HS-27A (cell line): ENCODE measurements at regions not wholly inside any gene's neighbourhood (a gene's known extent, or its start where the extent isn't known, plus 50 kb on each side); places are given as distances from the start of the nearest gene placed in this dataset.
"Not testable (repeated sequence)": the region's sequence is repeated elsewhere in the genome, so short reads cannot be mapped to it uniquely, and the experiment has no call there.

Experiments
- DNase-seq: peaks from one replicate; pipeline ENCODE4 v3.0.0-alpha.2; 2012; ENCODE audit warnings: low read depth, missing footprints

DNA sequence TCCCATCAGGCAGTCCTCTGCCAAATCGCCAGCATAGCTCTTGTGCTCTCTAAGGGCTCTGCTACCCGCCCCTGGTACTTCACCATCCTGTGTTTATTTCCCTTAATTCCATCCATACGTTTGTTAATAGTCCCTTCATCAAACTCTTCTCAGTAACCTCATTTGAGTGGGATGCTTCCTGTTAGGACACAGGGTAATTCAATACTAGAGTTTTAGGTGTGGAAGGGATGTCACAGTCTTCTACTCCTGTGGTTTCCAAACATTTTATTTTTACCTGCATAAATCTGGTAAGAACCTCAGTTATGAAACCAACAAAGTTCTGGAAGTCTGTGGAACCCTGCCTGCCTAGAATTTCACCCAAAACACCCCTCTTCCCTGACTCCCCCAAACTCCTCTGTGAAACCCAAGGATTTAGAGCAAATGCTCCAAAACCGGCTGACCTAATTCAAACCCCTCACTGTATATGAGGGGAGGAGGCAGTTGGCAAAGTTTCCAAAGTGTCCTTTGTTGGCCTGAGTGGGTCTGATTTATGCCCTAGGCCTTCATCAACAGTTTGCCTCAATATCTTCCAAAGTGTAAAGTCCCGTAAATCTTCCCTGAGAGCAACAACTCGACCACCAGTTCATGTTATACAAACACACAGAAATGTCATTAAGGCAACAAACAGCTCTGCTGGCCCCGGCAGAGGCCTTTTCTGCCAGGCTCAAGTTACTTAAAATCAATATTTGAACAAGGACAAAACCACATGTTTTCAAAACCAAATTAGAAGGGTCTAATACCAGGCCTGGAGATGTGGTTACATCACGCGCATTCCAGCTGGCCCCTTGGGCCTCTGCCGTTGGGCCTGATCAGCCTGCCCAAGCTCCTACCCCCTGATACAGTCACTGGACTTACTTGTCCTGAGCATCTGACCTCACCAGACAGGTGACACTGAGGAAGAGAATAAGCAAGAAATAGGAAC, 82.4 kb upstream of the FGGY start:
- peak; percentile 11 for DNase-seq

DNA sequence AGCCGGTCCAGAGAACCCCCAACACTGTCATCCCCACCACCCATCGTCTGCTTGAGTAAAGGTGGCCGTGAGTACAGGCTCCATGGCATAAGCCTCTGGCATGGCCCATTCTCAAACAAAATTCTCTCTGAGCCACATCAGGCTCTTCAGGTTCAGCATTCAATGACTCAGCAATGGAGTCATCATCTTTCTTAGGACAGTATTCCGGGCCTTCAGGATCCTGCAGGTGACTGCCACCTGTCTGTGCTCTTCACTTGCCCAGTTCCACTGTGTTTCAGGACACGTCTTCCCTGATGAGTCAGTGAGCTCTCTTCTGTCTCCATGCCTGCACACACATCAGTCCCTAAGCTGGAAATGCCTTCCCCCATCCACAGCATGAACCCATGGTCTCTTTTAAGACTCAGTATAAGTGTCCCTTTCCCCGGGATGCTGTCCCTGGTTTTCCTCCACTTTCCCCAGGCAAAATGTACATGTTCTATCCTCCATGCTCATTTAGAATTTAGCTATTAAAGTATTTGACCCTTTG, 81.1 kb upstream of the FGGY start:
- no peak for DNase-seq

DNA sequence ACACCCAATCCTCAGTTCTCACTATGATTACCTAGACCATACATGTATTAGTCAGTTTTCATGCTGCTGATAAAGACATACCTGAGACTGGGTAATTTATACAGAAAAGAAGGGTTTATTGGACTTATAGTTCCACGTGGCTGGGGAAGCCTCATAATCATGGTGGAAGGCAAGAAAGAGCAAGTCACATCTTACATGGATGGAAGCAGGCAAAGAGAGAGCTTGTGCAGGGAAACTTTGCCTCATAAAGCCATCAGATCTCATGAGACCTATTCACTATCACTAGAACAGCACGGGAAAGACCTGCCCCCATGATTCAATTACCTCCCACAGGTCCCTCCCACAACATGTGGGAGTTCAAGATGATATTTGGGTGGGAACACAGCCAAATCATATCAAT, 79.5 kb upstream of the FGGY start:
- not testable (repeated sequence) for DNase-seq

DNA sequence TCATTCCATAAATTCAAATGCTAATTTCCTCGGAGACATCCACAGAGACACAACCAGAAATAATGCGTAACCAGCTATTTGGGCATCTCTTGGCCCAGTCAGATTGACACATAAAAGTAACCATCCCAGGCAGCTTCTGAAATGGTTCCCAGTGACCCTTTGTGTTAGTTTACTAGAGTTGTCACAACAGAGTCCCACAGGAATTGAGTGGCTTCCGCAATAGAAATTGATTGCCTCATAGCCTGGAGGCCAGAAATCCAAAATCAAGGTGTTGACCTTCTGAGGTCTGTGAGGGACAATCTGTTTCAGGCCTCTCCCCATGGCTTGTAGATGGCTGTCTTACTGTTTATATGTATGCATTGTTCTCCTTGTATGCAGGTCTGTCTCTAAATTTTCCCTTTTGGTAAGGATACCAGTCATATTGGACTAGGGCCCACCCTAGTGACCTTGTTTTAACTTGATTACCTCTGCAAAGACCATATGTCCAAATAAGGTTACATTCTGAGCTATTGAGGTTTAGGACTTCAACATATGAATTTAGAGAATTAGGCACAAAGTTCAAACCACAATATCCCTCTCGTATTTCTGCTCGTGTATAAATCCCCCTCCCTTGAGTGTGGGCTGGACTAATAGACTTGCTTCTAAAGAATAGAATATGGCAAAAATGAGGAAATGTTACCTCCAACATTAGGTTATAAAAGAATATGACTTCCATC, 78.2 kb upstream of the FGGY start:
- peak; percentile 9 for DNase-seq

DNA sequence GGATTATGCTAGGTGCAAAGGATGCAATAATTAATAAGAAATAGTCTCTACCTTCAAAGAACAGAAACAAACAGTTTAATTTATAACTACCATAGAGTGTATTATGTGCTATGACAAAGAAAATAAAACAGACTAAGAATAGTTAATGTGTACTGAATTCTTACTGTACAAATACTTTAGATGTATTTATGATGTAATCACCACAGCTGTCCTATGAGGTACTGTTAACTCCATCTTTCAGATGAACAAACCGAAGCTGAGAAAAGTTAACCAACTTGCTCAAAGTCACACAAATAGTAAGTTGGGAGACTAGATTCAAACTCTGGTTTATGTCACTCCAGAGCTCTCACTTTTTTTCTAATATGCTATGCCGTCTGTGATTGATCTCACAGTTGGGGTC, 77.0 kb upstream of the FGGY start:
- DNase-seq, result no peak

DNA sequence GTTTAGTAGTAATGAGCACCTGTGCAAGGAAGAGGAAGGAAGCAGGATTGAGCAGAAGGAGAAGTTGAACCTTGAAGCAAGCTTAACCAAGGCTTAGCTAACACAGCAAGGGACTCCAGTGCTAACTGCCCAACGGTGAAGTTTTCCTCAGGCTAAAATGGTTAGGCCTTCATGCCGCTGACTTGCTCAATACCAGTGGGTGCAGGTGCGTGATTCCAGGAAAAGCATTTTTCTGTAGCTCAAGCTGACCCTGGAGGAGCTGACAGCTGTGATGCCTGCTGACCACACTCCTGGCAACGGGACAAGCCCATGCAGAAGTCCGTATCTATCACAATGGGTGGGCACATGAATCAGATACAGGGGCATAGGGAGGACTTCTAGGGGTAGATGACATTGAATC, 76.5 kb upstream of the FGGY start:
- no peak for DNase-seq

DNA sequence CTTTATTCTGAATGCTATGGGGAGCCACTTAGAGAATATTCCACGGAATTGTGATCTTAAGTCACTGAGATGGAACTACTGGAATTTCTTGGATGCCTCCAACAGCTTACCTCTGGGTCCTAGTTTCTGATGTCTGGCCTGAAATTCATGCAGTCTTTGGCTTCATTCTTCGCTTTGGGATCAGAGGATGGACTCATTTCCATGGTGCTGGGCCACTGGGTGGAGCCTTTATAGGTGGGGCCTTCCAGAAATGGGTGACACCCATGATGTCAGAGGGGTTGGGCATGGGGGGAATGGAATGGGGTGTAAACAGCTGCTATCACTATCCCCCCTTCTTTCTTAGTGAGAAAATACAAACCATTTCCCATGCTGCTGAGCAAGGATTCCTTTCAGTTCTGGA, 73.7 kb upstream of the FGGY start:
- no peak for DNase-seq

DNA sequence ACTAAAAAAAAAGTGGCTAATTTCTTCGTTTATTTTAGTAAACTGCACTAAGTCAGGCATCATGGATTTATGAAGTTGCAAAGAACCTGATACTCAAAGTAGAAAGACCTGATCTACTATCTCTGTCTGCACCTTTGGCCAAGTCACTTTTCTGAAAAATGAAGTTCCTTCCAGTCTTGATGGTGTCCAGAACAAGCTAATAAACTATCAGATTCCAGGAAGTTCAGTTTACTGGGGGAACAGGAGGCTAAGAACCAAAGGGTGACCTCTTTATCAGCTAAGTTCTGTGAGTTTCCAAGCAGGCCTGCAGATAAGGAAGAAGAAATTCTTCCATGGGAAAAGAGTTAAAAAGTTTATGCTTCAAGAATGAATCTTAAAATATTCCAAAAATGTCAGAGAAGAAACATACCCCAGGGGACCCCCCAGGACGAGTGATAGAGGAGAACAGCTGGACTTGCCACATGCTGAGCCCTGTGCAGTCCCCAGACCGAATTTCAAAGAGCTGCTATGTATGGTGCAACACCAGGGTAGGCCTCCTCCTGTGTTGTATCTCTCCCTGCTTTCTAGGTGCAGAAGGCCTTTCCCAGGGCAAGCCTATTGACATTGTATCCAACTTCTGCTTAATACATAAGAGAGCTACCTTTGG, 72.8 kb upstream of the FGGY start:
- DNase-seq, result no peak

DNA sequence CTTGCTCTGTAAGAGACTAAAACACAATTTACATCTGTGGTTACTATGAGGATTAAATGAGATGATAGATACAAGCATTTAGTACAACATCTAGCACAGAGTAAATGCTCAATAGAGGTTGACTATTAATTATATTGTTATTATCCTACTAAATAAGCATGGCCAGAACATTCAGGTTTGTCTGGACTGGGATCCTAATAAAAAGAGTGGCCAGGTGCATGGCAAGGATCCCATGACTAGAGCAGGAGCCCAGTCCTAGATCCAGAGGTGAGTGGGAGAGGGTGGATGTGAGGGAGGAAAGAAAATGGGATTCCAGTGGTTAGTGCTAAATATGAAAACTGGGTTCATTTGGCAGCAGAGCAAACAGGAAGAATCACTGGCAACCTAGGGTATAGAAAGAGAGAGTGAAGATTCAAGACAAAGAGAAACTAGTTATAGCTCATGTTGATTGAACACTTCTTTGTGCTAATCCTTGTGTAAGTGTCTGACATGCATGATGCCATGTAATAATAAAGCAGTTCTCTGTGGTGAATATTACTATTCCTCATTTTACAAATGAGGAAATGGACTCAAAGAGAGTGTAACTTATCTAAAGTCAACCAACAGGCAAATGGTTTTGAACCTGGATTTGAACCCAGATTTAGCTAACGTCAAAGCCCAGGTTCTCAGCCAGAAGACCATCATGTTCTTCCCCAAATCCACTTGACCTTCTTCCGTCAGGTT, 71.1 kb upstream of the FGGY start:
- DNase-seq, result no peak

DNA sequence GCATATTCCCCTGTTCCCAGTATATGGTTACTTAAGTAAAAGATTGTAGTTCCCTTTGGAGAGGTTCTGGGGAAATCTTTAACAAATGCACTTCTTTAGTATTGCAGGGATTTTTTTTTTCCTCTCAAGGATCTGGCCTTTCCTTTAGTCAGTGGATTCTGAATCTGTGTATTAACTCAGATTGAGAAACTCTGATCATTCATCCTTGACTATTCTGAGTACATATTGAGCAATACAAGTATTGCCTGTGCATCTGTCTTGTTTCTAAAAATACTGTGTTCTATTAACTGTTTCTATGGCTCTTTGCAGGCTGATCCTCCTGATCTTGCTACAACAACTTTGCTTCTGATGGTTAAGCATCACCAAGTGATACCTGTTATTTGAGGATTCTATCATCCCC, 67.8 kb upstream of the FGGY start:
- no peak for DNase-seq

DNA sequence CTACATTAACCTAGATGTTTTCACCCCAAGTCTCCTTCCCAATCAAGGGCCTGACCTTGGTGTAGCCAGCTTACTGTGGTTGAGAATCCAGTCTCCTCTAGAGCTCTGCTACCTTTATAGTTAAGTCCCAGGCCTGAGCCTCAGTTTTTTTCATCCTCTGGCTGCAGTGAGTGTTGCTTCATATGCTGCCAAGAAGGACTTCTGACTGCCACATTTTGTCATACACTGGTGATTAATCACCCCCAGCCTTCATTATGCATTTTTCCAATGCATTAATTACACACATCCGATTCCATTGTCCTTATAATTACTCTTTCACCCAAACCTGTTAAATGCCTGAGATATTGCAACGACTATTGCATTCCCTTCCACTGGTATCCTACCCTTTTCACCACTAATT, 66.3 kb upstream of the FGGY start:
- no peak for DNase-seq

DNA sequence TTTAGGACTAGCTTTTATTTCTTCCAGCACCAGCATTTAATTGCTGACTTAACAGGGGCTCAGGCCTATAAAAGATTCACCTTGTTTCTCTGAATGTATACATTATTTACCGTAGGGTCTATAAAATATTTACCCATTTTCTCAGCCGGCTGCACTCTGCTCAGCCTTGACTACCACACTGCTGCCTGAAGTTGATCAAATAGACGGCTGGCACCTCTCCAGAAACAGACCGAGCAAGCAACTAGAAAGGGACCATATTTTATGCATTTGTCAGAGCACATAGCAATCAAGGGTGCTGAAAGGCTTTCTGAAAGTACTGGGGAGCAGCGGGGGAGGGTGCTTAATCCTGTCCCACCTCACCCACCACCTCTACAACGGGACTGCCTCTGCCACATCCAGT, 64.7 kb upstream of the FGGY start:
- no peak for DNase-seq

DNA sequence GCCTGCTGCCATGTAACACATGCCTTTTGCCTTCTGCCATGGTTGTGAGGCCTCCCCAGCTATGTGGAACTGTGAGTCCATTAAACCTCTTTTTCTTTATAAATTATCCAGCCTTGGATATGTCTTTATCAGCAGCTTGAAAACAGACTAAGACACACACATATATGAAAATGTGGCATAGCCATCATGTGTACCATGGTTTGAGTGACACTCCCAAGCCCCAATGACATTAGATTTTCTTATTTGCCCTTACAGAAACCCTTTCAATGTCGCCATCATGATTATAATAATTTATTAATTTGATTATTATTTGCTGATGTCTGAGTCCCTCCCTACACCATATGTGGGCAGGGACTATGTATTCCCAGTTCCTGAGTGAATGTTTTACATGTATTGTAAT, 63.5 kb upstream of the FGGY start:
- no peak for DNase-seq

DNA sequence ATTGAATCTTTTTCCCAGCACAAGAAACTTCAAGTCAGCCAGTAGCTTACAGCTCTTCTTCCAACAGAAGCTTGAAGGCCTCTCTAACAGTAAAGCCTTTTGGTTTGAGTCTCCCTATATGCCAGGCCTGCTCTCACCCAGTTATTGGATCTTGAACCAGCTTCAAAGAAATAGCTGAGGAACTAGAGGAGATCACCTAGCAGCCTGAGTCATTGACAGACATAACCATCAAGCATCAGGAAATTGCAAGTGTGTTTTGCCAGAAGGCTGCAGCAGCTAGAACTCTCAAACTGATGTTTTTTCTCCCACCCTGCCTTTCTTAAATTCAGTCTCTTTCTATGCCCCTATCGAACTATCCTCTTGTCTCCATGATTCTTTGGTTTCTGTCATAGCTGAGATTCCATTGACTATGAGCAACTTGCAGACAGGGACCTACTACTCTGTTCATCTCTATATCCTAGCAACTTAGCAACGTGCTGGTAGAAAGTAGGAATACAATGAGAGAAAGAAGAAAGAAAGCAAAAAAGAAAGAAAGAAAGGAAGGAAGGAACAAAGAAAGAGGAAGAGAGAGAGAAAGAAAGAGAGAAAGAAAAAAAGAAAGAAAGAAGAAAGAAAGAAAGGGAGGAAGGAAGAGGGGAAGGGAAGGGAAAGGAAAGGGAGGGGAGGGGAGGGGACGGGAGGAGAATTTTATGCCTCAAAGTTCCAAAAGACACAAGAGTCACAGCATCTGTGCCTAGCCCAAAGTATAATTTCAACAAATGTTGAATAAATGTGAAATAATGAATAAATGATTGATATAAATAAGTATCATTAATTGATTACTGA, 60.0 kb upstream of the FGGY start:
- DNase-seq, result no peak

DNA sequence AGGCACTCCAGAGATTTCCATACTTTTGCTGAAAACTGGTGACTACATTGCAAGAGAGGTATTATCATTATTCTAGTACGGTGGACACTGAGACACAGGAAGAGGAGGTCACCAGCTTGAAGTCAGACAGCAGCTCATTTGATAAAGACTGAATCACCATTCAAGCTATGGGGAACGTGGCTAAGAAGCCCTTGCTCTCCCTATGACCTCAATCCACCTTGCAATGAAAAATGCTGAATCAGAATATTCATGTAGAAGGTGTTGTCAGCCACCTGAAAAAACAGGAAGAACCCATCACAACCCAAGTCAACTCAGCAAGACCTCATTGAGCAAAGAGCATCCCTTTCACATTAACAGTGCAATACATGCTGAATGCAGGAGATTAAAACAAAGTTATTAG, 59.0 kb upstream of the FGGY start:
- DNase-seq, result no peak

DNA sequence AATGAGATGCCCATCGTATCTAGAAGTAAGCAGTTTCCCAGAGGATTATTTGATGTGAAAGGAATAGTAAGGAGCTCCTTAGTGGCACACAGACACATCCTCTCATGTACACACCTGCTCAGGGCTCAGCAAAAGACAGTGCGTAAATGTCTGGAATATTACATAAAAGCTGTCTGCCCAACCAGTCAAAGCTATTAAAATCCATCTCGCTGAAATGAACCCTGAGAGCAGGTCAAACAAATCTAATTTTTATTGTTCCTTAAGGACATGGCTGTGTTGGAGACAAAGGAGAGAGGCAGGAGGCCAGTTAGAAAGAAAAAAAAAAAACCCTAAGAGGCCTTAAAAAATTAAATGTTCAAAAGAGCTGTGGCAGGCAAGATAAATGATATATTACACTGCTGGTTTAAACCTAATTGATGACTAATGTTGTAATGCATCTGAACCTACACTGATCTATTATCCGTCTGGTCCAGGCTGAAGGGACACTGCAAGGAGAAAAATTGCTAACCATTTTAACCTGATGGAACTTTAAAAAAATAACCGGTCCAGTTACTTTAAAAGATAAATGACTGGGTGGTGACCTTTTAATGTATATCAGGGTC, 58.5 kb upstream of the FGGY start:
- DNase-seq, result no peak

DNA sequence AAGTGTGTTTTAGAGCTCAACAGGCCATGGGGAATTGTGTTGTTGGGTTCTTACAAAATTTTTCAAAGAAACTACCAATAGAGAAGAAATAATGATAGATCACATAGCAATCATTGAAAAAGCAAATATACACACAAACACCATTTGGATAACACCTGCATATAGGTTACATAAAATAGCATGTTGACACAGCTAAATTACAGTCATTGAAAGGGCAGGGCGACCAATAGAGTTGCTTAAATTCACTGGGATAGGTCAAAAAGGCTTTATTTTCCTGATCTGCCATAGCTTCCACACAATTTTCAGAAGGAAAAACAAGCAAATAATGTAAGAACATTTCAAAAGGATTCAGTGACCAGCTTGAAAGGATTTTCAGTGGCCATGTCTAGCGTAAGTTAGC, 57.9 kb upstream of the FGGY start:
- DNase-seq, result no peak

DNA sequence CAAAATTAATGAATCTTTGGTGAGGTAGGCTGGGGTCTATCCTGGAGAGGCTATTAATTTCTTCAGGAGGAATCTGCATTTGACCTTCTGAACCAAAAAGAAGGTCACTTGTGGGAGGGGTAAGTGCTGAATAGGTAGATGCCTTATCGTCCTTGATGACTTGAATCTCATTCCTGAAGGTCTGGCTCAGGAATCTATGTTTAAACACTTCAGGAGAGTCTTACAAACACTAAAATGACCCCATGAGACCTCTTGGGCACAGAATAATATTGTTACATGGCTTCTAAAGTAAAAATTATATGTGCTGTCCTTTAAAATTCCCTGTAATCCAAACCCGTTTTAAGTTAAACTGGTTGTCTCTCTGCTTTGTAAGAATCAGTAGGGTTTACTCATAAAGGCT, 55.0 kb upstream of the FGGY start:
- DNase-seq, result no peak

DNA sequence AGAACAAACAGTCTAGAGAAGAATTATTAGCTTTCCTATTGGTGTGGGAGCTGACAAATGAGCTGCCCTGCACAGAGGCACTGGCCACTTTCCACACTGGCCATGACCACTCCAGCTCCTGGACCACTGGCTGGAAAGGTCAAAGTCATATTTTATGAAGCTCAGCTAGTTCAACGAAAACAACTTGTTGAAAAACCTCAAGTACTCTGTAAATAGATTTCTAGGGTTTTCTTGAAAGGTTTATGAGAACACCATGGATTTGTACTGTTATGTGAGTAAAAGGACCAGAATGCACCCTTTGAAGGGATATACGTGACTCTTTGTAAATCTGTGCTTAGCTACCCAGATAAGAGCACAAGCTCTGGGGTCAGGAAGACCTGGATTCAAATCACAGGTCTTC, 54.5 kb upstream of the FGGY start:
- no peak for DNase-seq

DNA sequence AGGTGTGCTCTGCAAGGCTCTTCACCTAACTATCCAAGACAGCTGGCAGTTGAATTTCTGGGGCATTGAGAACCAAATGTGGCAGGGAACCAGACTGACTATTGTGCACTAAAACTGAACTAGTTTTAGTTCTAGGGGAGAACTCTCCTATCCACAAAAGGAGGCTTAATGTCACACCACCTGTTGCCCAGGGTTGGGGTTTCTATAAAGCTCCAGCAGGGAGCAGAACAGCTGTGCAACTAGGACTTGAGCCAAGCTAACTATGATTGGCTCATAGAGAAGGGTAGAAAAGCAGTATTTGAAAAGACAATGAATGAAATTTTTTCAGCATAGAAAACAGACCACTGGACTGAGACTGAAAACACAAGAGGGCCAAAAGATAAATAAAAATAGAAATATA, 53.3 kb upstream of the FGGY start:
- no peak for DNase-seq

DNA sequence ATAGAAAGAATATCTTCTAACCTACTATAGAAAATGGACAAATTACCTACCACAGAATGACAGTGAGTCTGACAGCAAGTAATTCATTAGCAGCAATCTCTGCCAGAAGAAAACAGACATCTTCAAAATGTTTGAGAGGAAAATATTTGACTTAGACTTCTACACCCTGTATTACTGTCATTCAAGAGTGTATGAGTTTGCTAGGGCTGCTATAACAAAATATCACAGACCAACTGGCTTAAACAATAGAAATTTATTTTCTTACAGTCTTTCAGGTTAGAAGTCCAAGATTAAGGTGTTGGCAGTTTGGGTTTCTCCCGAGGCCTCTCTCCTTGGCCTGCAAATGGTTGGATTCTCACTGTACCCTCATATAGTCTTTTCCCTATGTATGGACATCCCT, 52.9 kb upstream of the FGGY start:
- no peak for DNase-seq
